SK-N-SH treated with all-trans-retinoic acid at 6 μM for 48 hours (cell line): ENCODE measurements at regions not wholly inside any gene's neighbourhood (a gene's known extent, or its start where the extent isn't known, plus 50 kb on each side); places are given as distances from the start of the nearest gene placed in this dataset.

Experiments used
- ATAC-seq: fragments of 200-7000 bp; cut with Tn5 transposase; 3 replicates; pipeline ENCODE4 v1.9.1; 2020; ENCODE audit warnings: mild to moderate bottlenecking, moderate library complexity
- ARNTL ChIP-seq: fragments of 450-650 bp; formaldehyde crosslinking; IDR thresholded peaks from 2 replicates; pipeline ENCODE4 v1.5.0; 2020; ENCODE audit warnings: low read depth, mild to moderate bottlenecking, moderate library complexity, borderline replicate concordance
- BACH2 ChIP-seq: fragments of 250-450 bp; sonication (Bioruptor Pico); IDR thresholded peaks from 2 replicates; pipeline ENCODE4 v1.9.0; 2021; ENCODE audit warnings: mild to moderate bottlenecking, borderline replicate concordance
- CSDC2 ChIP-seq: fragments of 250-450 bp; sonication (Bioruptor Pico); IDR thresholded peaks from 2 replicates; pipeline ENCODE4 v1.5.0; 2020; ENCODE audit warnings: mild to moderate bottlenecking, moderate library complexity
- ESRRG ChIP-seq: fragments of 250-450 bp; sonication (Bioruptor Pico); IDR thresholded peaks from 2 replicates; pipeline ENCODE4 v1.6.1; 2021; ENCODE audit warnings: mild to moderate bottlenecking
- GLIS3 ChIP-seq: fragments of 250-450 bp; sonication (Bioruptor Pico); IDR thresholded peaks from 2 replicates; pipeline ENCODE4 v1.5.0; 2020; ENCODE audit warnings: mild to moderate bottlenecking, moderate library complexity
- OSR1 ChIP-seq: fragments of 250-450 bp; sonication (Bioruptor Pico); IDR thresholded peaks from 2 replicates; pipeline ENCODE4 v1.8.0; 2022; ENCODE audit warnings: moderate library complexity, mild to moderate bottlenecking, inconsistent platforms
- POU6F1 ChIP-seq: fragments of 250-450 bp; sonication (Bioruptor Pico); IDR thresholded peaks from 2 replicates; pipeline ENCODE4 v1.8.0; 2021; ENCODE audit warnings: low read depth, mild to moderate bottlenecking, moderate library complexity, borderline replicate concordance
- PPARA ChIP-seq: fragments of 250-450 bp; sonication (Bioruptor Pico); IDR thresholded peaks from 2 replicates; pipeline ENCODE4 v1.5.0; 2020; ENCODE audit warnings: mild to moderate bottlenecking, borderline replicate concordance
- RARB ChIP-seq: fragments of 250-450 bp; sonication (Bioruptor Pico); IDR thresholded peaks from 2 replicates; pipeline ENCODE4 v1.8.0; 2021; ENCODE audit warnings: mild to moderate bottlenecking, moderate library complexity
- SNAI2 ChIP-seq: fragments of 250-450 bp; sonication (Bioruptor Pico); IDR thresholded peaks from 2 replicates; pipeline ENCODE4 v1.5.0; 2020; ENCODE audit warnings: mild to moderate bottlenecking, moderate library complexity
- TCF4 ChIP-seq: fragments of 250-450 bp; sonication (Bioruptor Pico); IDR thresholded peaks from 2 replicates; pipeline ENCODE4 v1.8.0; 2021; ENCODE audit warnings: mild to moderate bottlenecking, moderate library complexity, borderline replicate concordance
- TOX ChIP-seq: fragments of 250-450 bp; sonication (Bioruptor Pico); IDR thresholded peaks from 2 replicates; pipeline ENCODE4 v1.8.0; 2021; ENCODE audit warnings: mild to moderate bottlenecking, moderate library complexity, borderline replicate concordance
- ZC3H10 ChIP-seq: fragments of 250-450 bp; sonication (Bioruptor Pico); IDR thresholded peaks from 2 replicates; pipeline ENCODE4 v1.5.1; 2021; ENCODE audit warnings: mild to moderate bottlenecking, moderate library complexity
- ZFP3 ChIP-seq: fragments of 250-450 bp; sonication (Bioruptor Pico); IDR thresholded peaks from 2 replicates; pipeline ENCODE4 v1.5.0; 2020; ENCODE audit warnings: mild to moderate bottlenecking, moderate library complexity
- ZFP30 ChIP-seq: fragments of 450-650 bp; formaldehyde crosslinking; IDR thresholded peaks from 2 replicates; pipeline ENCODE4 v1.5.0; 2022; ENCODE audit warnings: mild to moderate bottlenecking, moderate library complexity
- ZNF565 ChIP-seq: fragments of 450-650 bp; formaldehyde crosslinking; conservative IDR thresholded peaks from 2 replicates; pipeline ENCODE4 v1.5.0; 2020; ENCODE audit warnings: low read depth, mild to moderate bottlenecking, moderate library complexity
- ZNF70 ChIP-seq: fragments of 450-650 bp; formaldehyde crosslinking; IDR thresholded peaks from 2 replicates; pipeline ENCODE4 v1.5.0; 2020; ENCODE audit warnings: mild to moderate bottlenecking, moderate library complexity
- ZNF8 ChIP-seq: fragments of 450-650 bp; formaldehyde crosslinking; IDR thresholded peaks from 2 replicates; pipeline ENCODE4 v1.5.0; 2020; ENCODE audit warnings: mild to moderate bottlenecking, moderate library complexity
- TF ChIP-seq, protein P1 (sequence below): fragments of 250-450 bp; sonication (Bioruptor Pico); IDR thresholded peaks from 2 replicates; pipeline ENCODE4 v1.8.0; 2020; ENCODE audit warnings: mild to moderate bottlenecking, moderate library complexity, borderline replicate concordance
- TF ChIP-seq, protein P2 (sequence below): fragments of 250-450 bp; sonication (Bioruptor Pico); IDR thresholded peaks from 2 replicates; pipeline ENCODE4 v1.5.1; 2021; ENCODE audit warnings: mild to moderate bottlenecking, moderate library complexity

- no peak for TF ChIP-seq POU6F1 (CRISPR knock-in tag)
- no peak for TF ChIP-seq BACH2 (CRISPR knock-in tag)
- TF ChIP-seq SNAI2 (CRISPR knock-in tag): no peak
- no peak for TF ChIP-seq TCF4
- no peak for TF ChIP-seq CSDC2 (CRISPR knock-in tag)
- no peak for TF ChIP-seq ZFP3 (CRISPR knock-in tag)
- no peak for TF ChIP-seq ZC3H10 (CRISPR knock-in tag)
These were observed 87.8 kb upstream of the PRMT6 start (continued) for GRCh38 chr1:106968644-106969043.

GRCh38 chr1:106969731-106970130 is 86.7 kb upstream of the PRMT6 start:
- no peak for TF ChIP-seq ZC3H10 (CRISPR knock-in tag)
- TF ChIP-seq SNAI2 (CRISPR knock-in tag): no peak
- TF ChIP-seq, protein P1, sequence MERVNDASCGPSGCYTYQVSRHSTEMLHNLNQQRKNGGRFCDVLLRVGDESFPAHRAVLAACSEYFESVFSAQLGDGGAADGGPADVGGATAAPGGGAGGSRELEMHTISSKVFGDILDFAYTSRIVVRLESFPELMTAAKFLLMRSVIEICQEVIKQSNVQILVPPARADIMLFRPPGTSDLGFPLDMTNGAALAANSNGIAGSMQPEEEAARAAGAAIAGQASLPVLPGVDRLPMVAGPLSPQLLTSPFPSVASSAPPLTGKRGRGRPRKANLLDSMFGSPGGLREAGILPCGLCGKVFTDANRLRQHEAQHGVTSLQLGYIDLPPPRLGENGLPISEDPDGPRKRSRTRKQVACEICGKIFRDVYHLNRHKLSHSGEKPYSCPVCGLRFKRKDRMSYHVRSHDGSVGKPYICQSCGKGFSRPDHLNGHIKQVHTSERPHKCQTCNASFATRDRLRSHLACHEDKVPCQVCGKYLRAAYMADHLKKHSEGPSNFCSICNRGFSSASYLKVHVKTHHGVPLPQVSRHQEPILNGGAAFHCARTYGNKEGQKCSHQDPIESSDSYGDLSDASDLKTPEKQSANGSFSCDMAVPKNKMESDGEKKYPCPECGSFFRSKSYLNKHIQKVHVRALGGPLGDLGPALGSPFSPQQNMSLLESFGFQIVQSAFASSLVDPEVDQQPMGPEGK (CRISPR knock-in tag): no peak
- no peak for TF ChIP-seq ARNTL
- TF ChIP-seq TCF4: no peak
- no peak for TF ChIP-seq ZFP3 (CRISPR knock-in tag)
- no peak for TF ChIP-seq GLIS3
- TF ChIP-seq TOX: no peak
- TF ChIP-seq, protein P2, sequence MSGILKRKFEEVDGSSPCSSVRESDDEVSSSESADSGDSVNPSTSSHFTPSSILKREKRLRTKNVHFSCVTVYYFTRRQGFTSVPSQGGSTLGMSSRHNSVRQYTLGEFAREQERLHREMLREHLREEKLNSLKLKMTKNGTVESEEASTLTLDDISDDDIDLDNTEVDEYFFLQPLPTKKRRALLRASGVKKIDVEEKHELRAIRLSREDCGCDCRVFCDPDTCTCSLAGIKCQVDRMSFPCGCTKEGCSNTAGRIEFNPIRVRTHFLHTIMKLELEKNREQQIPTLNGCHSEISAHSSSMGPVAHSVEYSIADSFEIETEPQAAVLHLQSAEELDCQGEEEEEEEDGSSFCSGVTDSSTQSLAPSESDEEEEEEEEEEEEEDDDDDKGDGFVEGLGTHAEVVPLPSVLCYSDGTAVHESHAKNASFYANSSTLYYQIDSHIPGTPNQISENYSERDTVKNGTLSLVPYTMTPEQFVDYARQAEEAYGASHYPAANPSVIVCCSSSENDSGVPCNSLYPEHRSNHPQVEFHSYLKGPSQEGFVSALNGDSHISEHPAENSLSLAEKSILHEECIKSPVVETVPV (CRISPR knock-in tag): no peak
- TF ChIP-seq ZNF565 (CRISPR knock-in tag): no peak
- TF ChIP-seq RARB: no peak
- no peak for TF ChIP-seq POU6F1 (CRISPR knock-in tag)
- no peak for TF ChIP-seq PPARA (CRISPR knock-in tag)
- TF ChIP-seq ZNF70: no peak
- ATAC-seq: no peak

DNA sequence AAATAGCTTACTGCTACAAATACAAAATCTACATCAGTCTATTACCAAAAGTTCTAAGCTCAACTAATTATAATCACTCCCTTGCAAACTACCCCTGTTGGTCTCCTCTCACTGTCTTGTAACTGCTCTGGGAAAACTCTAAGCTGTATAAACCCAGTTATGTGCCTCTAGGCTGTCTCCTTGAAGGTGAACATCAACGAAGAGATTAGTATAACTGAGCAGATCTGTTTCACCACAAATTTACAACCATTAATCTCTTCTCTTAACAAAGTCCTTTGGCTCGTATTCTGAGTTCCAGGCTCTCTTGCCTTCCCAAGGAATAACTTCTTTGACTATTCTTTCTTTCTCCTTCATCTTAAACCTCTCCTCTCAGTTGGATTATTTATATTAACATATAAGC is 84.4 kb upstream of the PRMT6 start:
- no peak for TF ChIP-seq ZNF70
- no peak for TF ChIP-seq ZNF8 (CRISPR knock-in tag)
- TF ChIP-seq, protein P1 (CRISPR knock-in tag): no peak
- TF ChIP-seq, protein P2 (CRISPR knock-in tag): no peak
- no peak for TF ChIP-seq OSR1 (CRISPR knock-in tag)
- no peak for TF ChIP-seq POU6F1 (CRISPR knock-in tag)
- TF ChIP-seq ZFP30 (CRISPR knock-in tag): no peak
- TF ChIP-seq ZFP3 (CRISPR knock-in tag): no peak
- no peak for TF ChIP-seq TCF4
- TF ChIP-seq BACH2 (CRISPR knock-in tag): no peak
- no peak for TF ChIP-seq ESRRG
- no peak for TF ChIP-seq PPARA (CRISPR knock-in tag)
- no peak for TF ChIP-seq TOX
- no peak for ATAC-seq
